GM13976 (cell line): ENCODE measurements at regions not wholly inside any gene's neighbourhood (a gene's known extent, or its start where the extent isn't known, plus 50 kb on each side); places are given as distances from the start of the nearest gene placed in this dataset.
"Not testable (repeated sequence)": the region's sequence is repeated elsewhere in the genome, so short reads cannot be mapped to it uniquely, and the experiment has no call there.

Source experiments
- DNase-seq: peaks from one replicate; pipeline ENCODE4 v3.0.0; 2012; ENCODE audit warnings: low spot score
- in situ Hi-C: fragments of 300-500 bp; cut with MboI; formaldehyde crosslinking; loops from one replicate; pipeline ENCODE4 v1.12.0; 2022; ENCODE audit warnings: low sequenced_read_pairs, mixed read lengths, inconsistent platforms; ENCODE audit not compliant: unreplicated experiment
- TF ChIP-seq, protein P1 (sequence below): IDR thresholded peaks from 2 replicates; pipeline ENCODE4 v1.5.1; 2012; ENCODE audit warnings: borderline replicate concordance, mild to moderate bottlenecking; ENCODE audit not compliant: insufficient read depth; ENCODE audit errors: extremely low read depth, missing control alignments, control extremely low read depth

DNA sequence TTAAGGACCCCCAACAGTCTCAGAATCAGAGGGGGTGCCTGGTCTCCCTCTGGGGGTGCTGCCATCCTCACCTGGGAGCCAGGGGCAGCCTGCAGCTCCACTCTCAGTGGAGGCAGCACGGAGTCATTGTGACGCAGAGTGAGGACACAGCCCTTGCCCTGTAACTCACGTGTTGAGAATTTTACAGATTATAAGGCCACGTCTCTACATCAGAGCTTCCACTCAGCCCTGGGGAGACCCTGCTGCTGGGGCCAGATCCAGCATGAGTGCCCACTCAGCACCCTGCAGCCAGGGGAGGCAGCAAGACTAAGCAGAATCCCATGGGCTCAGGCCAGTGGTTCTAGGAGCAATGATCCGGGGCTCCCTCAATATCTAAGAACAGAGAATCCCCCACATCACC is 137.4 kb upstream of the AFDN start:
- in situ Hi-C loops, result no loop called here
- DNase-seq, result no peak
- TF ChIP-seq, protein P1, sequence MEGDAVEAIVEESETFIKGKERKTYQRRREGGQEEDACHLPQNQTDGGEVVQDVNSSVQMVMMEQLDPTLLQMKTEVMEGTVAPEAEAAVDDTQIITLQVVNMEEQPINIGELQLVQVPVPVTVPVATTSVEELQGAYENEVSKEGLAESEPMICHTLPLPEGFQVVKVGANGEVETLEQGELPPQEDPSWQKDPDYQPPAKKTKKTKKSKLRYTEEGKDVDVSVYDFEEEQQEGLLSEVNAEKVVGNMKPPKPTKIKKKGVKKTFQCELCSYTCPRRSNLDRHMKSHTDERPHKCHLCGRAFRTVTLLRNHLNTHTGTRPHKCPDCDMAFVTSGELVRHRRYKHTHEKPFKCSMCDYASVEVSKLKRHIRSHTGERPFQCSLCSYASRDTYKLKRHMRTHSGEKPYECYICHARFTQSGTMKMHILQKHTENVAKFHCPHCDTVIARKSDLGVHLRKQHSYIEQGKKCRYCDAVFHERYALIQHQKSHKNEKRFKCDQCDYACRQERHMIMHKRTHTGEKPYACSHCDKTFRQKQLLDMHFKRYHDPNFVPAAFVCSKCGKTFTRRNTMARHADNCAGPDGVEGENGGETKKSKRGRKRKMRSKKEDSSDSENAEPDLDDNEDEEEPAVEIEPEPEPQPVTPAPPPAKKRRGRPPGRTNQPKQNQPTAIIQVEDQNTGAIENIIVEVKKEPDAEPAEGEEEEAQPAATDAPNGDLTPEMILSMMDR, result no peak

DNA sequence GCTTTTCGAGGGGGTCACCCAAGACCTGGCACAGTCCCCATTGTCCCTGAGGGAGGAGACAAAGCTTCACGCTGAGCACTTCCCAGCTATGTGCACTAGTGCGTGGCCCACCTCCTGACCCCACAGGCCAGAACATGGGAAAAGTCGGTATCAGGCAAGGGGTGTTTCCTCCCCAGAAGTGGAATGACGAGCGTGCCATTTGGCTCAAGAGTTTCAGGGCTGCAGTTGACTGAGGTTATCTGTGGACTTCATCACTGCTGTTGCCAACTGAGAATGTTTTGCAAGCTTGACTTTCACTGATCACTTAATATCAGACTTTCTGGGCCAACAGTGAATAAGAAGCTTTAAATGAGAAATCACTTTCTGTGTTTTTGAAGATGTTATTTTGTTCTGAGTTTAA is 137.0 kb upstream of the AFDN start:
- DNase-seq, result no peak
- TF ChIP-seq, protein P1, result no peak
- in situ Hi-C loops, result no loop called here

DNA sequence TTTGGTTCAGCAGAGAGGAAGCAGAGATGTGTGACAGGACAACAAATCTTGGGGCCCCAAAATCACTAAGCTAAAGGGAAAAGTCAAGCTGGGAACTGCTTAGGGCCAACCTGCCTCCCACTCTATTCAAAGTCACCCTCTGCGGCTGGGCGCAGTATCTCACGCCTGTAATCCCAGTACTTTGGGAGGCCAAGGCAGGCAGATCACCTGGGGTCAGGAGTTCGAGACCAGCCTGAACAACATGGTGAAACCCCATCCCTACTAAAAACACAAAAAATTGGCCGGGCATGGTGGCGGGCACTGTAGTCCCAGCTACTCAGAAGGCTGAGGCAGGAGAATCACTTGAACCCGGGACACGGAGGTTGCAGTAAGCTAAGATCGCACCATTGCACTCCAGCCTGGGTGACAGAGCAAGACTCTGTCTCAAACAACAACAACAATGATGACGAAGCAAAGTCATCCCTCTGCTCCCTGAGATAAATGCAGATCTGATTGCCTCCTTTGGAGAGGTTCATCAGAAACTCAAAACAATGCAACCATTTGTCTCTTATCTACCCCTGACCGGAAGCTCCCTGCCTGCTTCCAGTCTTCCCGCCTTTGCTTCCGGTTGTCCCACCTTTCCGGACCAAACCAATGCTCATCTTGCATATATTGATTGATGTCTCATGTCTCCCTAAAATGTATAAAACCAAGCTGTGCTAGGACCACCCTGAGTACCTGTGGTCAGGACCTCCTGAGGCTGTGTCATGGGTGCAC is 136.4 kb upstream of the AFDN start:
- in situ Hi-C loops, DNase-seq: not testable (repeated sequence)

DNA sequence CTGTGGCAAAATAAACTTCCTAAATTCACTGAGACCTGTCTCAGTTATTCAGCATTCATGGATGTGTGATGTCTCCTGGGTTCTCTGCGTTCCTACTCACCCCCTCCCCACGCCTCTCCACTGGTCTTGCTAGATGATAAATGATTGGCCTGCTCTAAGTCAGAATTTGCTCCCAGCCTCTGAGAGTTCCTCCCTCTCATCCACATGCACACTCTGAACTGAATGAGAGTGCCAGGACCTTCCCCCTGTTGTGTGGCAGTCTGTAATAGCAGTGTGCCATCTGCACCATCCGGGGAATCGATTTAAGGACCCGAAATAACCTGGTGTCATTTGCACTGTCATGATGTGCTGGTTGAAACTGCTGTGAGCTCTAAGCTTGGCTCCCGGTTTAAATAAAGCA is 135.8 kb upstream of the AFDN start:
- no peak for DNase-seq
- TF ChIP-seq, protein P1, result no peak
- in situ Hi-C loops, result no loop called here

DNA sequence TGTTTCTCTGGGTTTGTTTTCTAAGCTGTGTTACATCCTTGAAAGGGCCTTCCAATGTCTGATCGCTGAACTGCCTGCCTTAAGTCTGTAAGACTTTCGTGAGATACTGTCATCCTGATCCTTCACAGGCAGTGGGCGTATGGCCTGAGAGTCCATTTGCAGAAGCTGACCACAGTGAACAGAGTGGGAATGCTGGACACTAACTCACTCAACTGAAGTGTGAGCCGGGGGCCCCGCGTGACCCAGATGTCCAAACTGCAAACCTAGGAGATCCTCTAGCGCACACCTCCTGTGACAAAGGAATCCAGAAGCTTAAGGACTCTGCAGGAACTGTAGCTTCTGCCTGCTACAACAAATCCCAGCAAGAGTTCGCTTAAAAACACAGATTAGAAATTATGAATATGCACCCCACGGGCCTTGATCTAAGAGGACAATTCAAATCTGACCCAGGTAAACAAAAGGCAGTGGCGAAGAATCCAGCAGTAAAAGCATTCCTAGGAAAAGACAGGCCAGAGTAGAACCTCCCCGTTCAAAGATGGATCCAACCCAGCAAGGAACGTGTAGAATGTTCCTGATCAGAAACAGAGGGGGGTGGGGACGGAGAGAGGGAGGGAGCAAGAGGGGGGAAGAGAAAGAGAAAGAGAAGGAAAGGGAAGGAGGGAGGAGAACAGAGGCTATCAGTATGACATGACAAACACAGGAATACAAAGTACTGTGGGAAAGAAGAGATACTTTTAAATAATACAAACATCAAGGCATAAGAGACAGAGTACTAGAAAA is 135.0 kb upstream of the AFDN start:
- no peak for DNase-seq
- TF ChIP-seq, protein P1, result no peak
- in situ Hi-C loops, result no loop called here

DNA sequence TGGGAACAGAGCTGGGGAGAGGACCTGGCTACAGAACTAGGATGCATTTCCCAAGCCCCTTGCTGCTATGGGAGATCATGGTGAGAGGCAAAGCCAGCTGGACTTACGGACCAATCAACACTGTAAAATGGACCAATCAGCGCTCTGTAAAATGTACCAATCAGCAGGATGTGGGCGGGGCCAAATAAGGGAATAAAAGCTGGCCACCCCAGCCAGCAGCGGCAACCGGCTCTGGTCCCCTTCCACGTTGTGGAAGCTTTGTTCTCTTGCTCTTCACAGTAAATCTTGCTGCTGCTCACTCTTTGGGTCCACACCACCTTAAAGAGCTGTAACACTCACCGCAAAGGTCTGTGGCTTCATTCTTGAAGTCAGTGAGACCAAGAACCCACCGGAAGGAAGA is 133.2 kb upstream of the AFDN start:
- in situ Hi-C loops, DNase-seq: not testable (repeated sequence)

DNA sequence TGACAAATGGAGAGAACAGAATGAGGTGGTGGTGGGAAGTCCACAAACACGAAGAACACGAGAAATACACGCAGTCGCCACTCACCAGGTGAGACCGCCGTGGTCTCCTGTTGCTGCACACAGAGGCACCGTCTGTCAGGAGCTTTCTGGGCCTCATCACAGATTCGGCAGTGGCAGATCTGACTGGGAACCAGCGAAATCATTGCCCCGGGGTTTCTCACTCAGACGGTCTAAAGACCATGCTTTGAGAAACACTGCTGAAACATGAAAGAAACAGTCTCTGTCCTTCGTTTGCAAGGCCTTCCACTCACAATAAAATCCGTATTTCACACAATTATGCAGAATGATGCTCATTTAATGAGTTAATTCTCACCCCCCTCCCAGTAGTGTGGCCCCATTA is 130.9 kb upstream of the AFDN start:
- no peak for DNase-seq
- TF ChIP-seq, protein P1, result no peak
- in situ Hi-C loops, result no loop called here

DNA sequence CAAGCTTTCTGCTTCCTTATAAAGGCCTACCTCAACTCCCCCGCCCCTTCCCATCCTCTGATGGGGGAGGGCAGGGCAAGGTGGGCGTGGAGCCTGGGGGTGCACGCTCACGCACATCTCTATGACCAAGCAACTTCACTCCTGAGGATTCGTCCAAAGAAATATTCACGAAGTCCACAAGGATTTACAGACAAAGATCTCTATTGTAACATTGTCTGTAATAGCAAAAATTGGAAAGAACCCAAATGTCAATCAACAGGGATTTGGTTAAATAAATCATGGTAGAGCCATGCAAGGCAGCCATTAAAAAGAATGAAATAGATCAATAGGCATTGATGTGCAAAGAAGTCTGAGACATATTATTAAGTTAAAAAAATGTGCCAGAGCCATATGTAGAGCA is 130.4 kb upstream of the AFDN start:
- DNase-seq, result no peak
- in situ Hi-C loops, result no loop called here
- TF ChIP-seq, protein P1, result no peak
